Natural killer cell (primary cell): ENCODE measurements at regions not wholly inside any gene's neighbourhood (a gene's known extent, or its start where the extent isn't known, plus 50 kb on each side); places are given as distances from the start of the nearest gene placed in this dataset.

Source experiments
- ATAC-seq, 3 donors: fragments of 150-1000 bp in 2 of 3; fragments of 200-7000 bp in 1 of 3; cut with Tn5 transposase; 1 replicate in 1 of 3; 2 replicates in 2 of 3; pipeline ENCODE4 v1.10.0; 2021; ENCODE audit warnings: mild to moderate bottlenecking in 2 of 3, moderate library complexity in 2 of 3
- DNase-seq, 2 donors: peaks; one replicate each; pipeline versions ENCODE4 v3.0.0 to v3.0.0-alpha.2; 2013 to 2021; ENCODE audit warnings: mixed read lengths in 1 of 2
- H3K27ac ChIP-seq: one replicate; pipeline ENCODE4 v1.5.1; 2013; ENCODE audit warnings: mild to moderate bottlenecking, low read length
- H3K27me3 ChIP-seq: one replicate; pipeline ENCODE4 v1.6.1; 2013; ENCODE audit warnings: low read length; ENCODE audit not compliant: control insufficient read depth, insufficient read depth
- H3K36me3 ChIP-seq: one replicate; pipeline ENCODE4 v1.6.1; 2013; ENCODE audit warnings: low read length; ENCODE audit not compliant: control insufficient read depth, insufficient read depth
- H3K4me1 ChIP-seq: one replicate; pipeline ENCODE4 v1.6.1; 2013; ENCODE audit warnings: low read length; ENCODE audit not compliant: control insufficient read depth, insufficient read depth
- H3K4me3 ChIP-seq: one replicate; pipeline ENCODE4 v1.5.1; 2013; ENCODE audit warnings: low read length
- H3K9me3 ChIP-seq: one replicate; pipeline ENCODE4 v1.6.1; 2013; ENCODE audit warnings: low read length; ENCODE audit not compliant: control insufficient read depth, insufficient read depth
- H3K27ac Mint-ChIP-seq, 2 donors: one replicate each; pipeline ENCODE4 v1.8.0; 2022; ENCODE audit warnings: mild to moderate bottlenecking in 2 of 2, mixed read lengths in 2 of 2, moderate library complexity in 1 of 2
- H3K27me3 Mint-ChIP-seq, 2 donors: one replicate each; pipeline ENCODE4 v1.8.0; 2022; ENCODE audit warnings: low read depth in 2 of 2, mixed read lengths in 2 of 2
- H3K36me3 Mint-ChIP-seq: one replicate; pipeline ENCODE4 v1.8.0; 2022; ENCODE audit warnings: mixed read lengths
- H3K4me1 Mint-ChIP-seq, 2 donors: one replicate each; pipeline ENCODE4 v1.8.0; 2022; ENCODE audit warnings: mixed read lengths in 2 of 2
- H3K4me3 Mint-ChIP-seq: one replicate; pipeline ENCODE4 v1.8.0; 2022; ENCODE audit warnings: mild to moderate bottlenecking, moderate library complexity, mixed read lengths
- H3K9me3 Mint-ChIP-seq, 2 donors: one replicate each; pipeline ENCODE4 v1.8.0; 2022; ENCODE audit warnings: mixed read lengths in 2 of 2
- WGBS: methylation state at CpG from one replicate; pipeline ENCODE4 v1.1.7; 2013; ENCODE audit warnings: missing lambda C conversion rate; ENCODE audit not compliant: insufficient coverage; 5-methylcytosine and 5-hydroxymethylcytosine counted together
- intact Hi-C: fragments of 100-400 bp; cut with micrococcal nuclease; formaldehyde crosslinking; loops from one replicate; pipeline ENCODE4 v1.14.2; 2022
- TF ChIP-seq, protein P1 (sequence below): fragments of 200-600 bp; IDR thresholded peaks from one replicate; pipeline ENCODE4 v1.8.0; 2022; ENCODE audit warnings: antibody characterized with exemption

DNA sequence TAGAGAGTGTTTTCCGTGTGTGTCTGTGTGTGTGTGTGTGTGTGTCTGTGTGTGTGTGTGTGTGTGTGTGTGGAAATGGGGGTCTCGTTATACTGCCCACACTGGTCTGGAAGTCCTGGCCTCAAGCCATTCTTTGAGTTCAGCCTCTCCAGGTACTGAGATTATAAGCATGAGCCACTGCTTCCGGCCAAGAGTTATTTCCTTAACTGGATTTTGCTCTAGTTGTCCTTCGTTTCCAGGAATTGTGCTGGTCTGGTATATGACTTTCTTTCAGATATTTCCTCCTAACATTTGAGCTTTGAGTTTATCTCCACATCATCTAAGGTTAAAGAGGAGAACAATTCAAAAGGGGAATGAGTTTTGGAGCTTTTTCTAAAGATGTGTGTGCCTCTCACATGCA lies 124.8 kb downstream of the SH3BGRL2 start:
- no peaks in the 10 kb centered on the region for H3K36me3 Mint-ChIP-seq
- H3K27me3 ChIP-seq = no peaks in the 10 kb centered on the region
- TF ChIP-seq, protein P1, sequence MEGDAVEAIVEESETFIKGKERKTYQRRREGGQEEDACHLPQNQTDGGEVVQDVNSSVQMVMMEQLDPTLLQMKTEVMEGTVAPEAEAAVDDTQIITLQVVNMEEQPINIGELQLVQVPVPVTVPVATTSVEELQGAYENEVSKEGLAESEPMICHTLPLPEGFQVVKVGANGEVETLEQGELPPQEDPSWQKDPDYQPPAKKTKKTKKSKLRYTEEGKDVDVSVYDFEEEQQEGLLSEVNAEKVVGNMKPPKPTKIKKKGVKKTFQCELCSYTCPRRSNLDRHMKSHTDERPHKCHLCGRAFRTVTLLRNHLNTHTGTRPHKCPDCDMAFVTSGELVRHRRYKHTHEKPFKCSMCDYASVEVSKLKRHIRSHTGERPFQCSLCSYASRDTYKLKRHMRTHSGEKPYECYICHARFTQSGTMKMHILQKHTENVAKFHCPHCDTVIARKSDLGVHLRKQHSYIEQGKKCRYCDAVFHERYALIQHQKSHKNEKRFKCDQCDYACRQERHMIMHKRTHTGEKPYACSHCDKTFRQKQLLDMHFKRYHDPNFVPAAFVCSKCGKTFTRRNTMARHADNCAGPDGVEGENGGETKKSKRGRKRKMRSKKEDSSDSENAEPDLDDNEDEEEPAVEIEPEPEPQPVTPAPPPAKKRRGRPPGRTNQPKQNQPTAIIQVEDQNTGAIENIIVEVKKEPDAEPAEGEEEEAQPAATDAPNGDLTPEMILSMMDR = no peak
- ATAC-seq = no peak
- no peaks in the 10 kb centered on the region for H3K4me1 ChIP-seq
- H3K36me3 ChIP-seq = no peaks in the 10 kb centered on the region
- H3K27ac Mint-ChIP-seq = no peak overlapping the region
- no peaks in the 10 kb centered on the region for H3K4me1 Mint-ChIP-seq
- H3K27me3 Mint-ChIP-seq = no peaks in the 10 kb centered on the region
- intact Hi-C loops = no loop called here
- 38% methylated on average over 3 of the region's 4 CpGs for WGBS
- no peak for DNase-seq
- no peak overlapping the region for H3K4me3 Mint-ChIP-seq
- no peak overlapping the region for H3K27ac ChIP-seq
- peaks cover 0 to 2% of the 10 kb centered on the region in 2 donors for H3K9me3 Mint-ChIP-seq
- no peaks in the 10 kb centered on the region for H3K9me3 ChIP-seq
- no peak overlapping the region for H3K4me3 ChIP-seq
